ENCODE measurements at regions not wholly inside any gene's neighbourhood (a gene's known extent, or its start where the extent isn't known, plus 50 kb on each side); places are given as distances from the start of the nearest gene placed in this dataset.

DNA sequence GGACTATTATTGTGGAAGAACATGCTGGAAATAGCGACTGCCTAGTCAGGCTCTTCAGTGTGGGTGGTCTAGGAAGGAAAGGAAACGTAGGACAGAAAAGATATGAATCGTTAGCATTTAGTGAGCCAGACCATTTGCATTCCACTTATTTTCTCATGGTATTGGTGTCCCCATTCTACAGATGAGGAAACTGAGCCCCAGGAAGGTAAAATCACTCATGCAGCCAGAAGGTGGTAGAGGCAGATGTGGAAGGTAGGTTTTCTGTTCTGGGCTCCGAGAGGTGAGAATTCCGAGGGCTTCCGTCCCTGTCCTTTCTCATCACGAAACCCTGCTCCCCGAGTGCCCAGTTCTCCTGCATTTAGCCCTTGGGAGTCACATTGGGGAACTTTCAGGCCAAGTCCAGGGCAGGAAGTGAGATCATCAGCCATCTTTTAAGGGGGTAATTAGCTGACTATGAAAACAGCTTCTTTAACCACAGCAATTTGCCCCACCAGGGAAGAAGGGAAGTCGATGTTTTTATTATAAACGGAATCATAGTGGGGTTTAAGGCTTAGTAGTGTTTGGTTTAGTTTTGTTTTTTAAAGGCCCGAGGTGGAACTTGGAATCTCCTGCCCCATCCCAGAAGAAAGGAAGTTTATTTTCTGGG lies 110.7 kb upstream of the IRX3 start:
- H2AFZ ChIP-seq (ENCODE audit: low read depth, low read length), result no peak overlapping the region

DNA sequence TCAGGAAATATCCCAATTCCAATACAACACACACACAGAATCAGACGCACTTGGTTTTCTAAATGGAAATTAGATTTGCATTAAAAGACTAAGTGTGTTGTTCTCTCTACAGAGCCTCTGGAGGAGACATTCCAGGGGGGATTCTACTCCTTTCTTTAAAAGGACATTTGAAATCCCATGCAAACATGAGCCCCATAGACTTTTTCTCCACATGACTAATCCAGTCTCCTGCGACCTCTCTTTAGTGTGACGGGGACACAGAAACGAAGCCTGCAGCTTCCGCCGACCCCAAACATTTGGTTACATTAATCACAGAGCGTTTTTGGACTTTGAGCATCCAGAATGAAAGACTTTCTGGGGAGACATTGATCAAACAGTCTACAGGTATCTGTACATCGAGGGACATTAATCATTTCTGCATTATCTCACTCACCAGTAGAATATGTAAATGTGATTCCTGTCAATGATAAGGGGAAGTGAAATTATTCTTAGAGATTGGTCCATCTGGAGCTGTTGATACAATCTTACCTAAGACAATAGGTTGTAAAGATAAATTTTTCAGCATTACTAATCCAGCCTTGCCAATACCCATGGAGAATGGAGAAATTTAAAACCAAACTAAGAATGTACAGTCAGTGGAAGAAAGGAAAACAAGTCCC lies 103.4 kb upstream of the IRX3 start:
- no peak overlapping the region for H2AFZ ChIP-seq (ENCODE audit: low read depth, low read length)
- H3K4me1 ChIP-seq (ENCODE audit: insufficient read depth, low read length), result peaks cover 10% of the 10 kb centered on the region
- H3K36me3 ChIP-seq (ENCODE audit: insufficient read depth, low read length), result no peaks in the 10 kb centered on the region
- no peak overlapping the region for H3K4me3 ChIP-seq (ENCODE audit: low read length)
- H3K27me3 ChIP-seq (ENCODE audit: insufficient read depth, low read length), result no peaks in the 10 kb centered on the region
- no peaks in the 10 kb centered on the region for H3K9me3 ChIP-seq (ENCODE audit: low read length)

More for the DNA sequence above, 110.7 kb upstream of the IRX3 start:
- no peak overlapping the region for H3K4me3 ChIP-seq (ENCODE audit: low read length)
- H3K4me1 ChIP-seq (ENCODE audit: insufficient read depth, low read length), result no peaks in the 10 kb centered on the region
- peaks cover under 1% of the 10 kb centered on the region for H3K27me3 ChIP-seq (ENCODE audit: insufficient read depth, low read length)
- peaks cover 2% of the 10 kb centered on the region for H3K9me3 ChIP-seq (ENCODE audit: low read length)
- no peaks in the 10 kb centered on the region for H3K36me3 ChIP-seq (ENCODE audit: insufficient read depth, low read length)

DNA sequence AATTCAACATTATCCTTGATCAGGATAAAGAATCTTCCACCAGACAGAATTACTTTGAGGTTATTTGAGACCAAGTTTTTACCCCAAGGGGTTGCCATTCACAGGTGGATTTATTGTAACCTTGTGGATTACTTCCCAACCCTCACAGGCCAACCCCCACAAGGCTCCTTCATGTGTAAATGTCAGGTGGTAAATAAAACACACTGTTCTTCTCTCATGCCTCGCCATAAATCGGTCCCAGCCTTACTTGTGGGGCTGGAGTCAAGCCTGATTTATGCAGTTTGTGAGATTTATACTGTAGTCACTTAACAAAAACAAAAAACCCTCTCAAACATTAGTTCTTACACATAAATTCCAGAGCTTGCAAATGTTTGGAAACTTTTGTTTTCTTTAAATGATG lies 98.6 kb upstream of the IRX3 start:
- Histone ChIP-seq H3K36me3 (ENCODE audit: insufficient read depth, low read length) (no peaks in the 10 kb centered on the region), H2AFZ (ENCODE audit: low read depth, low read length) (no peak overlapping the region), H3K27me3 (ENCODE audit: insufficient read depth, low read length) (no peaks in the 10 kb centered on the region), H3K9me3 (ENCODE audit: low read length) (peaks cover 13% of the 10 kb centered on the region), H3K4me3 (ENCODE audit: low read length) (no peak overlapping the region), H3K4me1 (ENCODE audit: insufficient read depth, low read length) (peaks cover 9% of the 10 kb centered on the region)

DNA sequence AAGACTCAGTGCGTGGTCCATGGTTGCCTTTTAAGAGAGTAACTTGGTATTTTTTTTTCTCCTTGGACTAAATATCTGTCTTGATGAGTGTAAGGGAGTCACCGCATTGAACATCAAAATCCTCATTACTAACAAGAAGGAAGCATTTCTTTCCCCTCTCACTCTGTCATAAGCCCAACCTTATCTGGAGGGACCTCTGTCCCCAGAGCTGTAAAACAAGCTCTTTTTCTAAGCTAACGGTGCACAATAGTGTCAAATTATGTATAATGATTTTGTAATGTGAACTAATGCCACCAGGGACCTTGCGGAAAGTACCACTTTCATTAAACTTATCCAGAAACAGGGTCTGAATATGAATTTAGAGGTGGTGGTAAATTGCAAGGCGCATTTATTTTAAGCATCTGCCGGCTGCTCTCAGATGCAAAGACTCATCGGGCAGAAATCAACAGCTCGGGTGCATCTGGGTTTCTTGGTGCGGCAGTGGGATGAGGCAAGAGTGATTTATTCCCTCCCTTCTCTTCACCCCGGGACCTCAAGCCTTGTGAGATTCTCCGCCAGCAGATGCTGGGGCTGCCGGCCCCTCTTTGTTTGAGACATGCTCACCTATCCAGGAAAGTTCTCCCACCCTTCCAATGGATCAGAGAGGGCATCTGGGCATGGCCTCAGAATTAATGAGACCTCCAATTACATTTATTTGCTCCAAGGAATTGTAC lies 95.2 kb upstream of the IRX3 start:
- Histone ChIP-seq H3K36me3 (ENCODE audit: insufficient read depth, low read length) (no peaks in the 10 kb centered on the region), H2AFZ (ENCODE audit: low read depth, low read length) (no peak overlapping the region), H3K4me1 (ENCODE audit: insufficient read depth, low read length) (no peaks in the 10 kb centered on the region), H3K9me3 (ENCODE audit: low read length) (peaks cover 28% of the 10 kb centered on the region), H3K27me3 (ENCODE audit: insufficient read depth, low read length) (no peaks in the 10 kb centered on the region), H3K4me3 (ENCODE audit: low read length) (no peak overlapping the region)

DNA sequence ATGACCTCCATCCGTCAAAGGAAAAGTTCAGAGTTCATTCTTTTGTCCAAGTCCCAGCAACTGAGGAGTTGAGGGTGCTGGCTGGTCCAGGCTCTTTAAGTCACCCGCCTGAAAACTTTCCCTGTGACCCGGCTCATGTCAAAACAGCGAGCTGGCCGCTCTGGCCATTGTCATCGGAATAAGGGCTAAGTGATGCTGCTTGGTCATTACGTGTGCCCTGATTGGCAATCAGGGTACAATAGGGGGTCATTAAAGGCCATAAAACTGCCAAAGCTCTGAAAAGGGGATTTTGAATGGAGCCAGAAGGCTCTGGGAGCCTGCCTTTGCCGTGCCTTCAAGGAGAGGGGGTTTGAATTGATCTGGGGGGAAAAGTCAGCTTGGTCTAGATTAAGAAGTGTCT lies 88.5 kb upstream of the IRX3 start:
- Histone ChIP-seq H3K4me1 (ENCODE audit: insufficient read depth, low read length) (peaks cover 36% of the 10 kb centered on the region), H3K27me3 (ENCODE audit: insufficient read depth, low read length) (no peaks in the 10 kb centered on the region), H3K4me3 (ENCODE audit: low read length) (no peak overlapping the region), H2AFZ (ENCODE audit: low read depth, low read length) (no peak overlapping the region), H3K36me3 (ENCODE audit: insufficient read depth, low read length) (no peaks in the 10 kb centered on the region), H3K9me3 (ENCODE audit: low read length) (peaks cover 18% of the 10 kb centered on the region)

DNA sequence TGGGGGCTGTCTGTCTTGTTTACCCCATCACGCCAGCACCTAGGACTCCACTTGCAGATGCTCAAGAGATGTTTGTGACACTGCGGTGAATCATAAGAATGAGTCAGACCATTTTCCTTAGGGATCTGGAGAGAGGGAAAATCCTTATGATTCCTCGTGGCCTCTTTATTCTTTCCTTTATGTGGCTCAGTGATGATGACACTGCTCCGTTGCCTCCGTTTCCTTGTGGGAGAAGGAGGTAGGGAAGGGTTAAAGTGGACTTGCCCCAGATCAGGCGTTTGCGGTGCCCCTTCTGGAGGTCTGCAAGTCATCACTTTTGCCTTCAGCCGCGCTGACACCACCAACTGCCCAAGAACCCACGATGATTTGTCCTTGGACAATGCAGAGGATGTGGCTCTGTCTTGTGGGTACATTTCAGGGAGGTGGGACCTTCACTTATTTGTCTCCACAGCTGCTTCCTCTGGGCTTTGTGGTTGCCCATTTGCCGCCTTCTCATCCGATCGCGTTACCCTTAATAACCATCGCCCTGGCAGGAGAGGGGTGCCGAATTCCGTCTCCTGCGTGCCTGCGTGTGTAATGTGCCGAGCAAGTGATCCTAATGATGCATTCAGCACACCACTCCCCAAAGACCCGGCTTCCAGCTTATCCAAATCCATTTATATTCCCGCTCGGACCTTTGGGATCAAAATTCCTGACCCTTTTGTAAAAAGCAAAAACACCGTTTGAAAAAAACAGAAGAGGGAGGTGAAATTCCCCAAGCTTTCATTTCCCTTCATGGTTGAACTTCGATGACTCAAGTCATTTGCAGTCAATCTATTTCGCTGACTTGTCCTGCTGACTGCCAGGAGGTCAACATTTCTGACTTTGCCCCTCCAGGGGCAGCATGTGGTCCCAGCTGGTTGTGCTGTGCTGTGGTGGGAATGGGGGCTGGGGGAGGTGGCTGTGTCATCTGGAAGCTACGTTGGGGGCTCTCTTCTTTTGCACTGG lies 87.2 kb upstream of the IRX3 start:
- Histone ChIP-seq H2AFZ (ENCODE audit: low read depth, low read length) (no peak overlapping the region), H3K9me3 (ENCODE audit: low read length) (peaks cover 9% of the 10 kb centered on the region), H3K36me3 (ENCODE audit: insufficient read depth, low read length) (no peaks in the 10 kb centered on the region), H3K27me3 (ENCODE audit: insufficient read depth, low read length) (no peaks in the 10 kb centered on the region), H3K4me3 (ENCODE audit: low read length) (no peak overlapping the region), H3K4me1 (ENCODE audit: insufficient read depth, low read length) (peaks cover 36% of the 10 kb centered on the region)

DNA sequence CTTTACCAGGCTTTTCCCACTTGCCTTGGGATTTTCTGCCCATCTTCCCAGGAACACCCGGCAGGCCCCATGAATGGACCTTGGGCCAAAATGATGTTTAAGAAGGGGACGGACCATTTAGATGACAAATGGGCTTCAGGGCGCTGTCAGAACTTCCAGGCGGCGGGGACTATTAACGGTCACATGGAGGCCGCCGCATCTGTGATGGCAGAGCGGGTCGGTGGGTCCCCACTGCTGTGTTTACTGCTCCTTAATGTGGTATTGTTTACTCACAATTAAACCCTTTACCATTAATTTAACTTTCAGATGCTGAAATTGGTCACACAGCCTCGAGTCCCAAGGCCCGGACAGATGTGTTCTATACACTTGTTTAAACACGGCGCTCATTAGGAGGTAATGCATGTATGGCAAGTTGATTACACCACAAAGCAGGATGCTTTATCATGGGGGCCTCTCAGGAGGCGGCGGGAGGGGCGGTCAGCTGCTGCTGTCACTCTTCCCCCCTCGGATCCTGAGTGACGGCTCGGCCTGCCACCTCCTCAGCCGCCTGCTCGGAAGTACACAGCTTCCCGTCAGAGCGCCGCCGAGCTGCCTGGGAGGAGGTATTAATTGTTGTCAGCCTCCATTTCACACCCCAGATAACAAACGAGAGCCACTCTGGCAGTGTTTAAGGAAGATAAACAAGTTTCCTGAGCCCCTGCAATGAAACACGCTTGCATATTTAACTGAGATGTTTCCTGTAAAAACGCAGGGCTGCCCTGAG lies 83.9 kb upstream of the IRX3 start:
- Histone ChIP-seq H3K27me3 (ENCODE audit: insufficient read depth, low read length) (no peaks in the 10 kb centered on the region), H3K36me3 (ENCODE audit: insufficient read depth, low read length) (no peaks in the 10 kb centered on the region), H3K4me3 (ENCODE audit: low read length) (no peak overlapping the region), H3K4me1 (ENCODE audit: insufficient read depth, low read length) (peaks cover 34% of the 10 kb centered on the region), H2AFZ (ENCODE audit: low read depth, low read length) (peak overlapping the region; percentile 69), H3K9me3 (ENCODE audit: low read length) (no peaks in the 10 kb centered on the region)

DNA sequence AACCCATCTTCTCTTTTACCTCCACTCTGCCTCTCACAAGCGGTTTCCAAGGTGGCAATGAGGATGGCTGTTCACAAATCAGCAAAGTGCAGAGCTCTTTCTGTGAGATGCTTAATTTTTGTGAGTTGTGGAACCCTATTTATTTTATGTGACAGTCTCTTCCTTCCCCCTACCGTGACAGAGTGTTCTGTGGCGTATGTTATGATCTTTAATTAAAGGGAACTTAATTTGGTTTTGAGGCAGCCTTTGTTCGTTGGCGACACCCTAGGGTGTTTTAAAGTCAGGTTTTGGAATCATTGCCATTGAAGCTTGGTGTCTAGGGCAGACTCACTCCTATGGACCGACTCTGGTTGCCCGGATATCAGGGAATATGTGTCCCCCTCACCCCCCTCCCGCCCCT lies 83.3 kb upstream of the IRX3 start:
- H3K4me3 ChIP-seq (ENCODE audit: low read length), result no peak overlapping the region
- no peaks in the 10 kb centered on the region for H3K36me3 ChIP-seq (ENCODE audit: insufficient read depth, low read length)
- no peaks in the 10 kb centered on the region for H3K9me3 ChIP-seq (ENCODE audit: low read length)
- no peaks in the 10 kb centered on the region for H3K27me3 ChIP-seq (ENCODE audit: insufficient read depth, low read length)
- H3K4me1 ChIP-seq (ENCODE audit: insufficient read depth, low read length), result peaks cover 30% of the 10 kb centered on the region
- H2AFZ ChIP-seq (ENCODE audit: low read depth, low read length), result no peak overlapping the region

DNA sequence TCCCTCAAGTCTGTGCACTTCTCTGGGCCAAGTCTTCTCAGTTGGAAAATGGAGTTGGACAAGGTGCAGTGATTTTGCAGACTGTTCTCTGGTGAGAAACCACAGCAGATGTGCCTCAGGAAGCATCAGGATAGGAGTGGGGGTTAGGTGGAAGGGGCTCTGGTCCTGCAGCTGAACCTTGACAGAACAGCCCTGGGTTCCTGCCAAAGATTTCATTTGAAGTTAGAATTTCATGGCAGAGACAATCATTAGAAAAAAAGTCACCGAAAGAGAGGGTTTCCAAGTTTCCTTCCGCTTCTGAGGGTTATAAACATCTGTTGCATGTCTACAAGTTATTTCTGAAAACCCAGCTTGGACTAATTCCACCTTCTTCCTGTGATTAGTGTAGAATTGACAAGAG lies 80.4 kb upstream of the IRX3 start:
- H3K4me1 ChIP-seq (ENCODE audit: insufficient read depth, low read length), result peaks cover 21% of the 10 kb centered on the region
- no peaks in the 10 kb centered on the region for H3K36me3 ChIP-seq (ENCODE audit: insufficient read depth, low read length)
- H3K9me3 ChIP-seq (ENCODE audit: low read length), result no peaks in the 10 kb centered on the region
- no peaks in the 10 kb centered on the region for H3K27me3 ChIP-seq (ENCODE audit: insufficient read depth, low read length)
- H3K4me3 ChIP-seq (ENCODE audit: low read length), result no peak overlapping the region
- no peak overlapping the region for H2AFZ ChIP-seq (ENCODE audit: low read depth, low read length)

DNA sequence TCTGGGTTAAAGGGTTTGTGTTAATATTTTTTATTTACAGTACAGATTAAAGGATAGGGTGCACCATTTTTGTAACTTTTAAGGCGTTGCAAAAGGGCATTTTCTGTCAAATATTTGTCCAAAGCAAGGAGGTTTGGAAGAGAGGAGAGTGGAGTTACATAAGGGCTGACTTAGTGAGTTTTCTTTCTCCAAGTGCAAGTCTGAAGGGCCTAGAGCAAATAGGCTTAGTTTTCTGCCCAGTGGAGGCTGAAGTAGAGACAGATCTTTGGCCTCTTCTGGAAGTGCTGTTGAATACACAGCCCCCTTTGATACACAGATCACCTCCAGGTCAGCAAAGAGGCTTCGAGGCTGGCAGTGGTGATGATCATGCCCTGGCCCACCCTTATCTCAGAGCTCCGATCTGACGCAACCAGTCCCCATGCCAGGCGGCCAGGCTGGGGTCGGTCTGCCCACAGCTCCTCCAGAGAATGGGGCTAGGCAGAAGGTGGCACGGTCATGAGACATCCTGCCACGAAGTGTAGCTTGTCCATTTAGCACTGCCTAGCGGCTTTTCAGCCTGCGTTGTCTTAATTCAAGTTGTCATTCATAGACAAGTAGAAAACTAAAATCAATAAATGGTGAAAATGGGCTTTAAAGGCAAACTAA lies 79.5 kb upstream of the IRX3 start:
- no peak overlapping the region for H2AFZ ChIP-seq (ENCODE audit: low read depth, low read length)
- H3K27me3 ChIP-seq (ENCODE audit: insufficient read depth, low read length), result no peaks in the 10 kb centered on the region

DNA sequence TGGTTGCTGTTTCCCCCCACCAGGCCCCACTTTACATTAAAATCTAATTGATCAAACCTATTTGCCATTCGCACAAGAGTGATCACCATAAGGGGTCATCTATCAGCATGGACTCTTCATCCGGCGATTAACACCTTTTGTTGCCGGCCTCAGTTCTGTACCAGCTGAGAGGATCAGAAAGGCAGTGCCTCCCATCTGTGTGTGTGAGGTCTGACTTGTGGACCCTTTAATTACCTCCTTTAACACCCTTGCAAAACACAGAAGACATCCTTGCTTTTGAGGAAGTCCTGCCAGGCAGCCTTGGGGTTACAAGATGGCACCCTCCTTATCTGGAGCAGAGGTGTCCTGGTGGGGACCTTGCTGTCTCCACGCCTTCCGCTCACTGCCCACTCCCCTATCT lies 77.2 kb upstream of the IRX3 start:
- Histone ChIP-seq H3K36me3 (ENCODE audit: insufficient read depth, low read length) (no peaks in the 10 kb centered on the region), H3K4me1 (ENCODE audit: insufficient read depth, low read length) (peaks cover 23% of the 10 kb centered on the region)

More for the DNA sequence above, 79.5 kb upstream of the IRX3 start:
- Histone ChIP-seq H3K36me3 (ENCODE audit: insufficient read depth, low read length) (no peaks in the 10 kb centered on the region), H3K9me3 (ENCODE audit: low read length) (no peaks in the 10 kb centered on the region), H3K4me3 (ENCODE audit: low read length) (no peak overlapping the region), H3K4me1 (ENCODE audit: insufficient read depth, low read length) (peaks cover 21% of the 10 kb centered on the region)

More for the DNA sequence above, 77.2 kb upstream of the IRX3 start:
- Histone ChIP-seq H2AFZ (ENCODE audit: low read depth, low read length) (no peak overlapping the region), H3K27me3 (ENCODE audit: insufficient read depth, low read length) (no peaks in the 10 kb centered on the region), H3K9me3 (ENCODE audit: low read length) (no peaks in the 10 kb centered on the region), H3K4me3 (ENCODE audit: low read length) (no peak overlapping the region)
